ENCODE measurements at regions not wholly inside any gene's neighbourhood (a gene's known extent, or its start where the extent isn't known, plus 50 kb on each side); places are given as distances from the start of the nearest gene placed in this dataset.

DNA sequence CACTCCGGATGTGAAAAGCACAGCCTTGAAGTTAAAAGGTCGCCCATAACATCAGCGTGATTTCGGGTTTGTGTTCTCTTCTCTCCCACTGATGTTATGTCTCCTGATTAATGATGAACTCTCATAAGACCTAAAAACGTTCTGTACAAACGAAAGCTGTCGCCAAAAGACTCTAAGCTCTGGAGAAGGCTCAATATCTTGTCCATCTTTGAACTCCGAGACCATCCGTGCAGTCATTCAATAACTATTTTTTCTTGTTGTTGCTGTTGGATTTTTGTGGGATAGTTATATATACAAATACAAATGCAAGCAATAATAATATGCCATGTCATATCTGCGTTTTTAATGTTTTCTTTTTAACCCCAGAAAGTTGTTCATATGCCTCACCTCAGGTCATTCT lies 291.8 kb upstream of the MARCKS start:
- no peak for TF ChIP-seq POLR2A (IDR thresholded peaks at IDR 0.05)
- TF ChIP-seq, protein P1, sequence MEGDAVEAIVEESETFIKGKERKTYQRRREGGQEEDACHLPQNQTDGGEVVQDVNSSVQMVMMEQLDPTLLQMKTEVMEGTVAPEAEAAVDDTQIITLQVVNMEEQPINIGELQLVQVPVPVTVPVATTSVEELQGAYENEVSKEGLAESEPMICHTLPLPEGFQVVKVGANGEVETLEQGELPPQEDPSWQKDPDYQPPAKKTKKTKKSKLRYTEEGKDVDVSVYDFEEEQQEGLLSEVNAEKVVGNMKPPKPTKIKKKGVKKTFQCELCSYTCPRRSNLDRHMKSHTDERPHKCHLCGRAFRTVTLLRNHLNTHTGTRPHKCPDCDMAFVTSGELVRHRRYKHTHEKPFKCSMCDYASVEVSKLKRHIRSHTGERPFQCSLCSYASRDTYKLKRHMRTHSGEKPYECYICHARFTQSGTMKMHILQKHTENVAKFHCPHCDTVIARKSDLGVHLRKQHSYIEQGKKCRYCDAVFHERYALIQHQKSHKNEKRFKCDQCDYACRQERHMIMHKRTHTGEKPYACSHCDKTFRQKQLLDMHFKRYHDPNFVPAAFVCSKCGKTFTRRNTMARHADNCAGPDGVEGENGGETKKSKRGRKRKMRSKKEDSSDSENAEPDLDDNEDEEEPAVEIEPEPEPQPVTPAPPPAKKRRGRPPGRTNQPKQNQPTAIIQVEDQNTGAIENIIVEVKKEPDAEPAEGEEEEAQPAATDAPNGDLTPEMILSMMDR (IDR thresholded peaks at IDR 0.05), result no peak
